ENCODE measurements at regions not wholly inside any gene's neighbourhood (a gene's known extent, or its start where the extent isn't known, plus 50 kb on each side); places are given as distances from the start of the nearest gene placed in this dataset.
"Not testable (repeated sequence)": the region's sequence is repeated elsewhere in the genome, so short reads cannot be mapped to it uniquely, and the experiment has no call there.

- POLR2A ChIA-PET; H3K27me3 Mint-ChIP-seq; H3K27ac Mint-ChIP-seq; ATAC-seq (ENCODE audit: low read depth); H3K4me3 Mint-ChIP-seq; H3K36me3 Mint-ChIP-seq; DNase-seq; H3K4me1 Mint-ChIP-seq; H3K9me3 Mint-ChIP-seq: not testable (repeated sequence)
Measured at GRCh38 chr16:32066016-32066651, 187.0 kb upstream of the TP53TG3D start.

GRCh38 chr16:32071586-32071985, 181.5 kb upstream of the TP53TG3D start:
- H3K4me3 Mint-ChIP-seq; ATAC-seq (ENCODE audit: low read depth); H3K27me3 Mint-ChIP-seq; POLR2A ChIA-PET; H3K4me1 Mint-ChIP-seq; H3K27ac Mint-ChIP-seq; DNase-seq; H3K36me3 Mint-ChIP-seq; H3K9me3 Mint-ChIP-seq: not testable (repeated sequence)

- ATAC-seq (ENCODE audit: low read depth); H3K4me3 Mint-ChIP-seq; DNase-seq; POLR2A ChIA-PET; H3K27ac Mint-ChIP-seq; H3K36me3 Mint-ChIP-seq; H3K9me3 Mint-ChIP-seq; H3K4me1 Mint-ChIP-seq: not testable (repeated sequence)
- peaks cover 15% of the 10 kb centered on the region for H3K27me3 Mint-ChIP-seq
Measured at GRCh38 chr16:32083891-32084290, 169.2 kb upstream of the TP53TG3D start.

GRCh38 chr16:32084656-32085401, 168.3 kb upstream of the TP53TG3D start:
- H3K27ac Mint-ChIP-seq; DNase-seq; H3K4me3 Mint-ChIP-seq; ATAC-seq (ENCODE audit: low read depth); POLR2A ChIA-PET; H3K4me1 Mint-ChIP-seq; H3K36me3 Mint-ChIP-seq; H3K9me3 Mint-ChIP-seq: not testable (repeated sequence)
- peaks cover 15% of the 10 kb centered on the region for H3K27me3 Mint-ChIP-seq

GRCh38 chr16:32085438-32086141, 167.5 kb upstream of the TP53TG3D start:
- peaks cover 15% of the 10 kb centered on the region for H3K27me3 Mint-ChIP-seq
- ATAC-seq (ENCODE audit: low read depth); H3K4me3 Mint-ChIP-seq; H3K27ac Mint-ChIP-seq; H3K36me3 Mint-ChIP-seq; H3K9me3 Mint-ChIP-seq; POLR2A ChIA-PET; H3K4me1 Mint-ChIP-seq: not testable (repeated sequence)
- peak; percentile 33 for DNase-seq

GRCh38 chr16:32115562-32115961, 137.5 kb upstream of the TP53TG3D start:
- H3K4me3 Mint-ChIP-seq; POLR2A ChIA-PET; H3K36me3 Mint-ChIP-seq; H3K4me1 Mint-ChIP-seq; ATAC-seq (ENCODE audit: low read depth); H3K27ac Mint-ChIP-seq; H3K9me3 Mint-ChIP-seq: not testable (repeated sequence)
- peak; percentile 16 for DNase-seq
- H3K27me3 Mint-ChIP-seq, result peaks cover 15% of the 10 kb centered on the region

- DNase-seq (peak; percentile 32), ATAC-seq (ENCODE audit: low read depth) (no peak)
- H3K27me3 Mint-ChIP-seq, result peaks cover 14% of the 10 kb centered on the region
- no peaks in the 10 kb centered on the region for H3K36me3 Mint-ChIP-seq
- no peaks in the 10 kb centered on the region for H3K4me1 Mint-ChIP-seq
- H3K4me3 Mint-ChIP-seq, result peak overlapping the region; percentile 50
- H3K27ac Mint-ChIP-seq, result no peak overlapping the region
- no peaks in the 10 kb centered on the region for H3K9me3 Mint-ChIP-seq
- POLR2A ChIA-PET, result no interaction called here
Measured at GRCh38 chr16:32116080-32116479, 137.0 kb upstream of the TP53TG3D start.

GRCh38 chr16:32116533-32116932, 136.6 kb upstream of the TP53TG3D start:
- ATAC-seq (ENCODE audit: low read depth); H3K27ac Mint-ChIP-seq; H3K9me3 Mint-ChIP-seq; H3K4me1 Mint-ChIP-seq; POLR2A ChIA-PET; H3K36me3 Mint-ChIP-seq: not testable (repeated sequence)
- peak overlapping the region; percentile 50 for H3K4me3 Mint-ChIP-seq
- H3K27me3 Mint-ChIP-seq, result peaks cover 14% of the 10 kb centered on the region
- DNase-seq, result peak; percentile 26

- H3K36me3 Mint-ChIP-seq; H3K27me3 Mint-ChIP-seq; H3K4me3 Mint-ChIP-seq; H3K9me3 Mint-ChIP-seq; DNase-seq; H3K27ac Mint-ChIP-seq; ATAC-seq (ENCODE audit: low read depth); POLR2A ChIA-PET; H3K4me1 Mint-ChIP-seq: not testable (repeated sequence)
Measured at GRCh38 chr16:32120372-32120771, 132.7 kb upstream of the TP53TG3D start.

GRCh38 chr16:32120779-32121178, 132.3 kb upstream of the TP53TG3D start:
- ATAC-seq (ENCODE audit: low read depth); POLR2A ChIA-PET; H3K36me3 Mint-ChIP-seq; DNase-seq; H3K27me3 Mint-ChIP-seq; H3K4me3 Mint-ChIP-seq; H3K27ac Mint-ChIP-seq; H3K4me1 Mint-ChIP-seq; H3K9me3 Mint-ChIP-seq: not testable (repeated sequence)

- DNase-seq; H3K27me3 Mint-ChIP-seq; POLR2A ChIA-PET; H3K36me3 Mint-ChIP-seq; H3K27ac Mint-ChIP-seq; H3K9me3 Mint-ChIP-seq; H3K4me3 Mint-ChIP-seq; H3K4me1 Mint-ChIP-seq; ATAC-seq (ENCODE audit: low read depth): not testable (repeated sequence)
Measured at GRCh38 chr16:32121273-32121900, 131.7 kb upstream of the TP53TG3D start.

- DNase-seq; POLR2A ChIA-PET; H3K36me3 Mint-ChIP-seq; H3K9me3 Mint-ChIP-seq; H3K4me1 Mint-ChIP-seq; H3K27ac Mint-ChIP-seq; ATAC-seq (ENCODE audit: low read depth); H3K4me3 Mint-ChIP-seq; H3K27me3 Mint-ChIP-seq: not testable (repeated sequence)
Measured at GRCh38 chr16:32152434-32152833, 100.7 kb upstream of the TP53TG3D start.

- POLR2A ChIA-PET, H3K9me3 Mint-ChIP-seq, H3K27ac Mint-ChIP-seq, H3K27me3 Mint-ChIP-seq, H3K4me3 Mint-ChIP-seq, H3K4me1 Mint-ChIP-seq, H3K36me3 Mint-ChIP-seq, DNase-seq: not testable (repeated sequence)
- ATAC-seq (ENCODE audit: low read depth), result peak; percentile 71
Measured at GRCh38 chr16:32187918-32188669, 65.0 kb upstream of the TP53TG3D start.

All from activated naive CD8-positive, alpha-beta T cell treated with anti-CD3 and anti-CD28 coated beads, Interleukin-2, amount 10 ng/mL, durations not matched to agents 7 days and 5 days (primary cell).